Stromal cell of bone marrow (primary cell): ENCODE measurements at regions not wholly inside any gene's neighbourhood (a gene's known extent, or its start where the extent isn't known, plus 50 kb on each side); places are given as distances from the start of the nearest gene placed in this dataset.
A peak's percentile ranks its signal among the peaks of the same experiment; 100 is the strongest.
"Not testable (repeated sequence)": the region's sequence is repeated elsewhere in the genome, so short reads cannot be mapped to it uniquely, and the experiment has no call there.

Experiments used
- DNase-seq: peaks from one replicate; pipeline ENCODE4 v3.0.0-alpha.2; 2012; ENCODE audit warnings: low read depth

- DNase-seq: no peak
Observed at GRCh38 chr18:8882632-8883408, 177.5 kb downstream of the MTCL1 start.

GRCh38 chr18:8883409-8883668 lies 178.0 kb downstream of the MTCL1 start:
- DNase-seq: no peak

DNA sequence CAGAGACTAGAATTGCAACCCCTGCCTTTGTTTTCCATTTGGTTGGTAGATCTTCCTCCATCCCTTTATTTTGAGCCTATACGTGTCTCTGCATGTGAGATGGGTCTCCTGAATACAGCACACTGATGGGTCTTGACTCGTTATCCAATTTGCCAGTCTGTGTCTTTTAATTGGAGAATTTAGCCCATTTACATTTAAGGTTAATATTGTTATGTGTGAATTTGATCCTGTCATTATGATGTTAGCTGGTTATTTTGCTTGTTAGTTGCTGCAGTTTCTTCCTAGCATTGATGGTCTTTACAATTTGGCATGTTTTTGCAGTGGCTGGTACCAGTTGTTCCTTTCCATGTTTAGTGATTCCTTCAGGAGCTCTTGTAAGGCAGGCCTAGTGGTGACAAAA lies 182.5 kb downstream of the MTCL1 start:
- not testable (repeated sequence) for DNase-seq

GRCh38 chr18:8889489-8889888 lies 184.1 kb downstream of the MTCL1 start:
- no peak for DNase-seq

- not testable (repeated sequence) for DNase-seq
Observed at GRCh38 chr18:8890503-8890902, 185.1 kb downstream of the MTCL1 start.

GRCh38 chr18:8890957-8891464 lies 185.7 kb downstream of the MTCL1 start:
- peak; percentile 73 for DNase-seq

DNA sequence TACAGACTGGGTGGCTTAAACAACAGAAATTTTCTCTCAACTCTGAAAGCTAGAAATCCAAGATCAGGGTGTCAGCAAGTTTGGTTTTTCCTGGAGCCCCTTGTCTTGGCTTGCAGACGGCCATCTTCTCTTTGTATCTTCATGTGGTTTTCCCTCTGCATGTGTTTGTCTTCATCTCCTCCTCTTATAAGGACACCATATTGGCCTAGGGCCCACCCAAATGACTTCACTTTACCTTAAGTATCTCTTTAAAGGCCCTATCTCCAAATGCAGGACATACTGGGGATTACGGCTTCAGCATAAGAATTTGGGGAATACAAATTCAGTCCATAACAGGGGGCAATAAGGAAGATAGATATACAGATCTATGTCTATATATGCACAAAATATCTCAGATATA lies 187.9 kb downstream of the MTCL1 start:
- no peak for DNase-seq

- DNase-seq: no peak
Observed at GRCh38 chr18:8893628-8894231, 188.4 kb downstream of the MTCL1 start.

DNA sequence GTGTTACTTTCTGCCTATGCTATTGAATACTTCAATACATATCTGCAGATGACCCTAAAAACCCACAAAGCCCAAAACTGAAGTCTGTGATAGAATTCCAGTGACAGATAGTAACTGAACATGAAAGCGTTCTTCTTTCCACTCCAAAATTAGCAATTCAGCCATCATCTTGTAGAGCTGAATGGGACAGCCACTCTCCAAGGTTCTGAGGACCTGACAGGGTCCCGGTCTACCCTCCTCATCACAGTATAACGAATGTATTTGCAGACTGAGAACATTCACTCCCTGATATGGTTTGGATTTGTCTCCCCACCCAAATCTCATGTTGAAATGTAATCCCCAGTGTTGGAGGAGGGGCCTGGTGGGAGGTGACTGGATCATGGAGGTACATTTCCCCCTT lies 189.5 kb downstream of the MTCL1 start:
- no peak for DNase-seq

GRCh38 chr18:8895341-8895740 lies 190.0 kb downstream of the MTCL1 start:
- DNase-seq: no peak

DNA sequence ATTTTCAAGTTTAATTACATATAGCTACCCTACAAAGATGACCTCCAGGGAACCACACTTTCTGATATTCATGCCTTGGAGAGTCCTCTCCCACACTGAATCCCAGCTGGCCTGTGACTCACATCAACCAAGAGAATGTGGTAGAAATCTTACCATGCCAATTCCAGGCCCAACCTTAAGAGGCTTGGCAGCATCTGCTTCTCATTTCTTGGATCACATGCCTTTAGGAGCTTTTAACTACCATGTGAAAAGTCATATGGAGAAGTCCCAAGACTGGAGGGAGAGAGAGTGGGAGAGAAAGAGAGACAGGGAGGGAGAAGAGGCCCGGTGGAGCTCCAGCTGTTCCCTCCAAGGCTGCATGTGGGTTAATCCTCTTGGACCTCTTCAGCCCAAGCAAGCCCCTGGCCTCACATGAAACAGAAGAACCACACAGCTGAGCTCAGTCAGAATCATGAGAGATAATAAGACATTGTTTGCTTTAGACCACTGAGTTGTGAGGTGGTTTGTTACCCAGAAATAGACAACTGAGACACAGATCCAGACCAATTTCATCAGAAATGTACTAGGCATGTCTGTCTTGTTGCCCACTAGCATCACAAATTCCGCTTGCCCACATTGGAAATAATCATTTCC lies 190.7 kb downstream of the MTCL1 start:
- DNase-seq: peak; percentile 86

- no peak for DNase-seq
Observed at GRCh38 chr18:8899000-8899399, 193.6 kb downstream of the MTCL1 start.

DNA sequence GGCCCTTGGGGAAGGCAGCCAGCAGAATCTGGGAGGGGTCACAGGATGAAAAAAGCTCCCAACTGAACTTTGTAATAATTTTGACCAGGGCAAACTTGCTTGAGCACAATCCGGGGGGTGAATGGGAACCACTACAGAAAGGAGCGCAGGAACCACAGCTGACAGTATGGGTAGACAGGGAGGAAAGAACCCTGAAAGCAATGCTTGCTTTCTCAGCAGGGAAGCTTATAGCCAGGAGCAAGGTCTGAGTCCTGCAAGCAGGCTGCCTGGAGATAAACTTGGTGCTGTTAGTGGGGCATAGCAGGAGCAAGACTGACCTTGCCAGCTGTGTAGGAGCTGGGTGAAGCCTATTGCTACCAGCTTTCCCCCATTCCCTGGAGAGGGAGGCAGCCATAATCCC lies 195.2 kb downstream of the MTCL1 start:
- DNase-seq: no peak

DNA sequence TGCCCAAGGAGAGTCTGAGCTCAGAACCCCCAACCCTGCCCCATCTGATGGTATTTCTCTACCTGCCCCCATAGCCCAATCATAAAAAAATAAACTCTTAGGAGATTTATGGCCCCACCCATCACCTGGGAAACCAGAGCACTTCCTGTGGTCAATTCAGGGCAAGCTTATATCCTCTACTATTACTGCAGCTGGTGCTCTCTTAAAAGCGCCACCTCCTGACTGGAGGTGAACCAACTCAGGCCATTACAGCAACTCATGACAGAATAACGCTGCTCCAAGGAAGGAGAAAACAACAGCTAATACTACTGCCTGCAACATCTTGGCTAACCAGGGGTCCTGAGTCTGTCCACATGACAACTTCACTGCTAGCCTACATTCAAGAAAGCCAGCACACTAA lies 195.7 kb downstream of the MTCL1 start:
- DNase-seq: no peak

- no peak for DNase-seq
Observed at GRCh38 chr18:8904316-8904715, 198.2 kb upstream of the NDUFV2 start.

DNA sequence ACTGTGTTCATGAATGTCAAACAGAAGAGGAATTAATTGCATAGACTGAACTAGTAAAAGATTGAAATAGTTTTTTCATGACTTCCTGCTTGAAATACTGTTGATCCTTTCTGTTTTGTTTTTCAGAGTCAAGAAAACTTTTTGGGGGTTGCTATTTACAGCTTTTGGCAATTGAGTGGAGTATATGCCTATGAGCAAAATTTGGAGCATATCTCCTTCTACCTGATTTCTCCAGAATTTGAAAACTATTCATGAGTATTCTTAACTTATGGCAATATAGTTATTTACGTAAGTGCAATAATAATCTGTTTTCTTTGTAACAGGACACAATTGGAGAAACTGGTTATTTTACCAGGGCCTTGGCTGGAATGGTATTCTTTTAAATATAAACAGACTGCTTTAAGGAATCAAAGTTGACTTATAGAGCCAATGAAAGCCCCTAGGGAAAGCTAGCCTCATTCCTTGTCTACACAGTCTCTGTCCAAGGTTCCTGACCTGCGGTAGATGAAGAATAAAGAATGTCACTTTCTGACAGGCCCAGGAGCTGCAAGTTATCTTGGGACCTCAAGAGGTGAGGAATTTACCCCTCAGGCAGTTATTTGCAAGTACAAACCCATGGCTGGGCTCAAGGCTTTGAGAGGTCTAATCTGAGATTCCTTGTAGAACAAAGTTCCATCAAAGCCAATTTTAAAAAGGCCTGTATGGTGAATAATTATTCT lies 193.5 kb upstream of the NDUFV2 start:
- DNase-seq: no peak

DNA sequence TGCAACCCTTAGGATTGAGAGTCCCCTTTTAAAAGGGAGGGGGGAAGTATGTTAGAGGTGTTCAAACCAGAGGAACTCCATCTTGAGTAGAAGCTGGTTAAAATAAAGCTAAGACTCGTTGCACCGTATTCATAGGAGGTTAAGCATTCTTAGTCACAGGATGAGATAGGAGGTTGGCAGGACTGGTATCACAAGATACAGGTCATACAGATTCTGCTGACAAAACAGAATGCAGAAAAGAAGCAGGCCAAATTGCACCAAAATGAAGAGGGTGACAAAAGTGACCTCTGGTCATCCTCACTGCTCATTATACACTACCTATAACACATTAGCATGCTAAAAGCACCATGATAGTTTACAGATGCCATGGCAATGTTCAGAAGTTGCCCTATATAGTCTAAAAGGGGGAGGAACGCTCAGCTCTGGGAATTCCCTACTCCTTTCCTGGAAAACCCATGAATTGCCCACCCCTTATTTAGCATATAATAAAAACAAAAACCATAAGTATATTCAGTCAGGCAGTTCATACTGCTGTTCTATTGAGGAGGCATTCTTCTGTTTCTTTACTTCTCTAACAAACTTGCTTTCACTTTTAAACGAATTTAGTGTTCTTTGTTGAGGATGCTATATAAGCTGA lies 192.2 kb upstream of the NDUFV2 start:
- DNase-seq: no peak

DNA sequence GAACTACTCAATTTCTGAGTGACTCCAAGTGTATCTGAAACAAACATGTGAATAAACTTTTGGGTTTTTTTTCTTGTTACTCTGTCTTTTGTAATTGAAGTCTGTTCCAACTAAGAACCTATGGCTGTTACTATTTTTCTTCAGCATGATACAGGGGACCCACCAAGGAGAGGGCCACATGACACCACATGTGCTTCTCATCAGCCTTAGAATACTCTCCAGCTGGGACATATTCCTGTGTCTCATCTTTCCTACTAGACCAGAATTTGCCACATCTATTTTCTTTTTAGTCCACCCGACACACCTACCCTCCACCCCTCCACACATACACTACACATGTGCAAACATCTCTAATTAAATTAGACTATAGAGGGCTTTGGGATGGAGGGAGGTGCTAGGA lies 191.7 kb upstream of the NDUFV2 start:
- DNase-seq: no peak

DNA sequence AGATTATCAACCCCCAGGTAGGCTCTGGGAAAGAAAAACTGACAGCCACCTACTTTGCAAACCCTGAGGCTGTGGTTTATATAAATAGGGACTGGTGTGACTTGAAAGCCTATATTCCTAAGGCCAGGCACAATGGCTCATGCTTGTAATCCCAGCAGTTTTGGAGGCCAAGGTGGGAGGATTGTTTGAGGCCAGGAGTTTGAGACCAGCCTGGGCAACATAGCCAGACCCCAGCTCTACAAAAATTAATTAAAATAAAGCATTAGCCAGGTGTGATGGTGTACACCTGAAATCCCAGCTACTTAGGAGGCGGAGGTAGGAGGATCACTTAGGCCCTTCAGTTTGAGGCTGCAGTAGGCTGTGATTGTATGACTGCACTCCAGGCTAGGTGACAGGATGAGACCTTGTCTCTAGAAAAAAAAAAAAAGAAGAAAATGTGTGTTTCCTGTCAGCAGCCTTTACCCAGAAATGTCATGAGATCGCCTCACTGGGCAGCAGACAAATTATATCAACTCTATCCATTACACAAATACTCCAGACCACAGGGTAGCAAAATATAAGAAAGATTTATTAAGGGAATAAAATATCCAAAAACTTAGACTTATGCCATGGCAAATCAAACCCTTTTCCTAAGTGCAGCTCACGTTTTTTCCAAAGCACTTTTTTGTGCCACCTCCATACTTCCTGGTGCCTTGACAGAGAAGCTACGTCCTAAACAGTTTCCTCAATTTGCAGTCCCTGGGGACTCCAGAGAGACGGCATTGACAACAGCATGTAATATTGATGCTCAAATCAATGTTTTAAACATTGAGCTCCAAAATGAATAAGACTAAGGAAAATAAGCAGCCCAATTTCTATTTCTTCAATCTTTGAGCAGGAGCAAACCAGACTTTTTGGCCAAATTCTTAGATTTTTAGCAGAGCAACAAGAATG lies 190.8 kb upstream of the NDUFV2 start:
- no peak for DNase-seq

DNA sequence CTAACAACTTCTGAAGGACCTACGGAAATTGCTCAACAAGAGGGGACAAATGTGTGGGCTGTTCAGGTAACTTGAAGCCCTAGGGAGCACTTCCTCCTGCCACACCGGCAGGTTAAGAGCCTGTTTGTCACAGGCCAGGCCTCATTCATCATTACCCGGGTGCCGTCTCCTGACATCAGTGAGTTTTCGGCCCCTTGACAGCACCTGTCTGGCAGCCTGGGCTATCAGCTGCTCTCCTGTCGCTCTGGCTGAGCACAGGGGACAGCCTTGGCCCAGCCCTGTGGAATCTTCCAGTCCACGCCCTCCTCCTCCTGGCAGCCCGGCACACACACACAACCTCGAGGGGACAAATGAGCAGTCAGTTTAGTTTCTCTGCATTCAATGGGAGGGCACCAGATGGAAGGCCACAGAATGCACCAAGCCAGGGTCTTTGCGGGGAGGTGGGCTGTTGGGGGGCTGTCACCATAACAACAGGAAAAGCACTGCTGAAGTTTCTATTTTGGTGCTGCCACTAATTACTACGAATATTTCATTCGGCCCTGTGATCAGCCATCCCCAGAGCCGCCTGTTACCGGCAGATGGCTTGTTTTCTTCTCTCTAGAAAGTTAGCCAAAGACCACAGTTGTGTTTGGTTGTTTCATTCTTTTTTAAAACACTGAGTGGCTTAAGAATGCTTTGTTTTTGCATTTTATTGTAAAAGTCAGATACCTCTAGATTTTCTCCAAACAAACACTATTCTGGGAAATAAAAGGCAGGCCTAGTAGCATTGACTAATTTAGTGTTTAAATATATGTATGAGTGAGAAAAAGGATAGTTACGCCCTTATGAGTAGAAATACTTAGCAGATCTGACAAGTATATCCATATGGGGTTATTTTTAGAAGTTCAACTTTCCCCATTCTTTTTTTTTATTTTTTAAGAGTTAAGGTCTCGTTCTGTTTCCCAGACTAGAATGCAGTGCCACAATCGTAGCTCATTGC lies 189.9 kb upstream of the NDUFV2 start:
- no peak for DNase-seq
